HUDEP-2 (cell line): ENCODE measurements at regions not wholly inside any gene's neighbourhood (a gene's known extent, or its start where the extent isn't known, plus 50 kb on each side); places are given as distances from the start of the nearest gene placed in this dataset.

Experiments used
- DNase-seq, 76 experiments: peaks; one replicate each; lab custom pipeline; 2025; ENCODE audit not compliant: unreplicated experiment in 76 of 76; lab: John Stamatoyannopoulos, UW

DNA sequence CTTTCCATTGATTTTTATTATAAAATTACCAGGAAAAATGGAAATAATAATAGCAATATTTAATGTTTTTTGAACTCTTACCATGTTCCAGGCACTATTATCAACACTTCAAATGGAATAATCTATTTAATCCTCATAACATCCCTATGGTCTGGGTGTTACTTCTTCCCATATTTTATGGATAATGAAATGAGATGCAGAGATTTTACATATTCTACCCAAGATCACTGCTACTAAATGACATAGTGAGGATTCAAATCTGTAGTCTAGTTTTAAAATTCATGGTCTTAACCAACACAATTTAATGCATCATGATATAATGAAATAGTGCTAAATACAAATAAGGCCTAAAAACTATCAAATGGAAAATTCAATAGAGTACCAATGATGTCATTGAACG is 70.4 kb upstream of the COL3A1 start:
- no peak for DNase-seq

DNA sequence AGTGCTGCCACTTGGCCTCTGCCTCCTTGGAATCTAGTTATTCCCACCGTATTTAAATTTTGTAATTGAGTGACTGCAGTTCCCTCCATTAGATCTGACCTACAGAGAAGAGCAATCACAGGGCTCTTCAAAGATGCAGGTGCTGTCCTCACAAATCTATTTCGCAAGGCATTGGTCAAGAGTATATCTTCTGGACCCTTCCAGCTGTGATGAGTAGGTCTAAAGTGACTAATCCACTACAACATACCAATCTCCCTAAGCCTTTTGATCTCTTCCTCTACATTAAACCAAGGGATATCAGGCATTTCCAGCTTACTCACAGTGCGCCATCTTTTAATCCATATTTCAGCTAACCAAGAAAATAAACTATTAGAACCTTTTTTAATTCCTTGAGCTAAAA is 65.1 kb upstream of the COL3A1 start:
- DNase-seq, result no peak

DNA sequence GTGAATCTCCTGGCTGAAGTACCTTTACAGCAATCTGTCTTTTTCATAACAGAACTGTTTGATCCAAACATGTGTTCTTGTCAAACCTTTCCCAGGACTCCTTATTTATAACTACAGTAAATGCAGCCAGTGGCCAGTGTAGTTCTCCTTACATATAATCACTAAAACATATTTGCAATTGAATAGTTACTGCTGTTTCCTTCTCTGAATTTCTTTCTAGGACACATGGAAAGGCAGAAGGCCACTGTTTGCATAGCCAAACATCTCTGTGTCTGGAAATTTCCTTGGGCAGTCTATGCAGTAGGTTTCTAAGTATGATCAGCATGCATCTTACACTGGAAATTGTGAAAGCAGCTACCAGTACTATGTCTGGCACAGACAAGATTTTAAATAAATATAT is 57.4 kb upstream of the COL3A1 start:
- no peak for DNase-seq

DNA sequence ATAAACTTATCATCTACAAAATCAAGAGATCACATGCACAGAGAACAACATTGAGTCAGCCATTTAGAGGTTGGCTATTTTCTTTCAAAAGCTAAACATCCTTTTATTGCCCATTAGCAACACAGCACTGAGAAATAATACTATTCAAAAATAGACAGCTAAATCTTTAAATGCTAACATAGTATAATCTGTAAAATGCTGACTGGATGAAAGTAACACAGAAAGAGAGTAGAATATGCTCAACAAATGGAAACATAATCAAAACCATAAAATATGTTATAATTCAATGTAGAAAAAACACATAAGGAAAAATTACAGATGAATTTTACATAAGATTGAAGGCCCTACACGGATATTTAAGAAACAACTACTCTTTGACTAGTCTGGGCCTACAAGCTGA is 56.5 kb upstream of the COL3A1 start:
- no peak for DNase-seq

DNA sequence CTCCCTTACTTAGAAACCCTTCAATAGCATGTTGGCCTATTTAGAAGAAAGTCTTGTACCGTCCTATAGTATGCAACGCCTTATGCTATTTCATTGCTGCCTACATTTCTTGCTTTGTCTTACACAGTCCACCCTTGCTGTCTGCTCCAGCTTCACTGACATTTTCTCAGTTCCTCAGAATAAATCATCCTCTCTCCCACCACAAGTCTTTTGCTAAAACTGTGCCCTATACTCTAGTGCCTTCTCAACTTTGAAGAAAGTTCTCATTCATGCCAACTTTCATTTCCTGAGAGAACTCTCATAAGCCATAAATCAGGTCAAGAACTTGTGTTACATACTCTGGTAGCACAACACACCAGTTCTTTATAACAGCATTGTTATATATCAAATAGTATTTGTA is 54.3 kb upstream of the COL3A1 start:
- DNase-seq, result no peak

DNA sequence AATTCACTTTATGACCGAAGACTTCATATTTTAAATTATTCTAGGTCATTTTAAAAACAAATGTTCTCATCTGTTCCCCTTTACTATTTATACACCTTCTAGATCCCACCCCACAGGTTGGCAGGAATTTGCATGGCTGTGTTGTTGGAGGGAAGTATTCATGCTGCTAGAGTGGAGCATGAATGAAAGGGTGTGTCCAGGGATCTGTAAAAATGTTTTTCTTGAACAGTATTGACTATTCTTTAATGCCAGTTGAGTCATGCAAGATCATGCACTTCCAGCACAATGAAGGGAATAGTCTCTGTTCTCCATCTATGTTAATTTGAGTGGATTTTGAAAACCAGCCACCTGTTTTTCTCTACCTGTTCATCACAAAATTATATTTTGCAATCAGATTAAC is 52.0 kb upstream of the COL3A1 start:
- DNase-seq, result no peak
